Right cardiac atrium (tissue), 5 donors: ENCODE measurements at regions not wholly inside any gene's neighbourhood (a gene's known extent, or its start where the extent isn't known, plus 50 kb on each side); places are given as distances from the start of the nearest gene placed in this dataset.
A peak's percentile ranks its signal among the peaks of the same experiment; 100 is the strongest.

Source experiments
- ATAC-seq, 2 donors: fragments of 200-7000 bp; cut with Tn5 transposase; one replicate each; pipeline versions ENCODE4 v1.8.0 to v1.9.1; 2020; ENCODE audit warnings: moderate library complexity in 2 of 2, mild to moderate bottlenecking in 1 of 2
- DNase-seq, 3 donors: peaks; one replicate each; pipeline ENCODE4 v3.0.0-alpha.2; 2020
- H3K27ac ChIP-seq: one replicate; pipeline ENCODE4 v1.5.1; 2013; ENCODE audit warnings: mild to moderate bottlenecking, low read length, control low read depth, moderate library complexity
- H3K27me3 ChIP-seq: one replicate; pipeline ENCODE4 v1.6.1; 2013; ENCODE audit not compliant: control insufficient read depth, insufficient read depth
- H3K4me1 ChIP-seq: one replicate; pipeline ENCODE4 v1.6.1; 2013; ENCODE audit warnings: low read length; ENCODE audit not compliant: control insufficient read depth, insufficient read depth
- H3K4me3 ChIP-seq: one replicate; pipeline ENCODE4 v1.5.1; 2013; ENCODE audit warnings: low read length, control low read depth
- H3K9me3 ChIP-seq: one replicate; pipeline ENCODE4 v1.6.1; 2013; ENCODE audit warnings: low read length; ENCODE audit not compliant: control insufficient read depth
- WGBS: extraction: QIAGEN DNeasy Blood & Tissue Kit; methylation state at CpG from one replicate; pipeline ENCODE4 v1.1.7; 2013; 5-methylcytosine and 5-hydroxymethylcytosine counted together
- intact Hi-C, 4 donors: fragments of 100-400 bp; cut with DNase I; formaldehyde crosslinking; loops; one replicate each; pipeline versions ENCODE4 v1.11.0 to v1.14.0; 2022 to 2023
- donor health status: healthy with polysubstance abuse.
- donor health status: DM: no; HTN: yes; CAD: no.
- donor health status: DM: no; HTN: no; CAD: no.
- donor health status: DM: no; HTN: yes; CAD: no; lungs with severe emphysema.
- donor health status: DM: yes; HTN: yes; CAD: no.

GRCh38 chr6:18555750-18556149 is 168.6 kb downstream of the RNF144B start:
- Histone ChIP-seq H3K4me3 (no peak overlapping the region), H3K27ac (no peak overlapping the region), H3K27me3 (no peaks in the 10 kb centered on the region), H3K9me3 (no peaks in the 10 kb centered on the region), H3K4me1 (no peaks in the 10 kb centered on the region)
- DNase-seq, result no peak
- intact Hi-C loops, result no loop called here
- WGBS, result 45% methylated on average over 2 of the region's 2 CpGs
- ATAC-seq, result no peak

- intact Hi-C loops, result no loop called here
- DNase-seq, result peak; percentile 21 to 47 (median 29)
- H3K27me3 ChIP-seq, result no peaks in the 10 kb centered on the region
Measured at GRCh38 chr6:18561037-18561750, 174.0 kb downstream of the RNF144B start.

GRCh38 chr6:18562726-18563125 is 175.6 kb downstream of the RNF144B start:
- 91% methylated on average over 5 of the region's 5 CpGs for WGBS
- intact Hi-C loops, result no loop called here
- Histone ChIP-seq H3K4me1 (no peaks in the 10 kb centered on the region), H3K27me3 (no peaks in the 10 kb centered on the region), H3K9me3 (no peaks in the 10 kb centered on the region), H3K27ac (no peak overlapping the region), H3K4me3 (no peak overlapping the region)
- DNase-seq, result no peak
- ATAC-seq, result no peak

More at GRCh38 chr6:18561037-18561750, 174.0 kb downstream of the RNF144B start:
- no peaks in the 10 kb centered on the region for H3K4me1 ChIP-seq
- H3K9me3 ChIP-seq, result no peaks in the 10 kb centered on the region
- WGBS, result 52% methylated on average over 5 of the region's 5 CpGs
- H3K27ac ChIP-seq, result no peak overlapping the region
- peak in 1 of 2 donors; percentile 60 for ATAC-seq
- no peak overlapping the region for H3K4me3 ChIP-seq

- no peaks in the 10 kb centered on the region for H3K4me1 ChIP-seq
- no peak overlapping the region for H3K4me3 ChIP-seq
- DNase-seq, result no peak
- no peaks in the 10 kb centered on the region for H3K27me3 ChIP-seq
- H3K27ac ChIP-seq, result no peak overlapping the region
- no peak for ATAC-seq
- 95% methylated on average over 3 of the region's 3 CpGs for WGBS
- intact Hi-C loops, result no loop called here
- H3K9me3 ChIP-seq, result no peaks in the 10 kb centered on the region
Measured at GRCh38 chr6:18564775-18565174, 177.6 kb downstream of the RNF144B start.

DNA sequence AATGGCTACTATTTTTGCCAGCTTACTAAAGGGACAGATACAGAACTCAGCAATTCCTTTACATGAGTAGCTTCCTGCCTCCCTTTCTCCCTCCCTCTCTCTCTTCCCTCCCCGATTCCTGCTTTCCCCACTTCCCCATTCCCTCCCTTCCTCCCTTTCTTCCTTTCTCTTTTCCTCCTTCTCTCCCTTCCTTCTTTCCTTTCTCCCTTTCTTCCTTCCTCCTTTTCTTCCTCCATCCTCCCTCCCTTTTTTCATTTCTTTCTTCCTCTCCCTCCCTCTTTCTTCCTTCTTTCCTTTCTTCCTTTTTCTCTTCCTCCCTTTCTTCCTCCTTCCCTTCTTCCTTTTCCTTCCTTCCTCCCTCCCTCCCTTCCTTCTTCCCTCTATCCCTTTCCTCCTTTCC is 178.1 kb downstream of the RNF144B start:
- Histone ChIP-seq H3K9me3 (no peaks in the 10 kb centered on the region), H3K4me3 (no peak overlapping the region), H3K27ac (no peak overlapping the region), H3K27me3 (no peaks in the 10 kb centered on the region), H3K4me1 (no peaks in the 10 kb centered on the region)
- ATAC-seq, result no peak
- DNase-seq, result no peak
- intact Hi-C loops, result no loop called here
- WGBS, result 48% methylated on average over 1 of the region's 1 CpG

DNA sequence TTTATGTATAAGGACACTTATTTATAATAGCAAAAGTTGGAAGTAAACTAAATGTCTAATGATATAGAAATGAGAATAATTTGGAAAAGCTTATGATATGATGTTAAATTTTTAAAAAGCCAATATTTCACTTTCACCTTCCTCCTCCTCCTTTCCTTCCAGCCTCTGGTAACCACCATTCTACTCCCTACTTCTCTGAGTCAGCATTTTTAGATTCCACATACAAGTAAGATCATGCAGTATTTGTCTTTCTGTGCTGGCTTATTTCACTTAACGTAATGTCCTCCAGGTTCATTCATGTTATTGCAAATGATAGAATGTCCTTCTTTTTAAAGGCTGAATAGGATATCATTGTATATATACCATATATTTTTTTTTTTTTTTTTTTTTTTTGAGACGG is 180.2 kb downstream of the RNF144B start:
- Histone ChIP-seq H3K27ac (no peak overlapping the region), H3K4me3 (no peak overlapping the region), H3K9me3 (no peaks in the 10 kb centered on the region), H3K27me3 (no peaks in the 10 kb centered on the region), H3K4me1 (no peaks in the 10 kb centered on the region)
- intact Hi-C loops, result no loop called here
- no peak for ATAC-seq
- 96% methylated on average over 2 of the region's 2 CpGs for WGBS
- no peak for DNase-seq

DNA sequence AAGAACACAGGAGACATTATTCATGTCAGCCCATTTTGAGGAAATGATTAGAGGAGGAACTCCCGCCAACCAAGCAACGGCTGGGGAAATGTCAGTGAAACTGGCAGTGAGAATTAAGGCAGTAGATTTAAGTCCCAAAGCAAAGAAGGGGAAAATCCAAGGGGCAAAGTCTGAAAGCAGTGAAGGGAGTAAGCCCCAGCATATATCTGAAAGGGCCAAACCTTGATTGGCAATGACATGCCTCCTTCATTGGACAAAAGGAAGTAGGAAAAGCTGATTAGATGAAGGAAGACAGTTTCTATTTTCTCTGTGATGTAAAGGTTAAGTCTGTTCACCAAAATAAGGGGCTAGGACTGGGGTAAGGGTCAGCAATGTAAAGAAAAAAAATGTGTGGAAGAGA is 190.3 kb downstream of the RNF144B start:
- H3K4me1 ChIP-seq, result no peaks in the 10 kb centered on the region
- 52% methylated on average over 2 of the region's 2 CpGs for WGBS
- H3K27ac ChIP-seq, result no peak overlapping the region
- no peaks in the 10 kb centered on the region for H3K9me3 ChIP-seq
- ATAC-seq, result no peak
- H3K4me3 ChIP-seq, result no peak overlapping the region
- no peak for DNase-seq
- intact Hi-C loops, result no loop called here
- H3K27me3 ChIP-seq, result no peaks in the 10 kb centered on the region

- WGBS, result 78% methylated on average over 2 of the region's 2 CpGs
- Histone ChIP-seq H3K27ac (no peak overlapping the region), H3K9me3 (no peaks in the 10 kb centered on the region), H3K4me1 (no peaks in the 10 kb centered on the region), H3K4me3 (no peak overlapping the region), H3K27me3 (no peaks in the 10 kb centered on the region)
- intact Hi-C loops, result no loop called here
- no peak for ATAC-seq
- DNase-seq, result no peak
Measured at GRCh38 chr6:18579166-18579565, 192.0 kb downstream of the RNF144B start.

GRCh38 chr6:18579869-18580268 is 192.7 kb downstream of the RNF144B start:
- Histone ChIP-seq H3K27ac (no peak overlapping the region), H3K27me3 (no peaks in the 10 kb centered on the region), H3K4me3 (no peak overlapping the region), H3K9me3 (no peaks in the 10 kb centered on the region), H3K4me1 (no peaks in the 10 kb centered on the region)
- WGBS, result 67% methylated on average over 1 of the region's 1 CpG
- no peak for ATAC-seq
- no peak for DNase-seq
- intact Hi-C loops, result no loop called here

DNA sequence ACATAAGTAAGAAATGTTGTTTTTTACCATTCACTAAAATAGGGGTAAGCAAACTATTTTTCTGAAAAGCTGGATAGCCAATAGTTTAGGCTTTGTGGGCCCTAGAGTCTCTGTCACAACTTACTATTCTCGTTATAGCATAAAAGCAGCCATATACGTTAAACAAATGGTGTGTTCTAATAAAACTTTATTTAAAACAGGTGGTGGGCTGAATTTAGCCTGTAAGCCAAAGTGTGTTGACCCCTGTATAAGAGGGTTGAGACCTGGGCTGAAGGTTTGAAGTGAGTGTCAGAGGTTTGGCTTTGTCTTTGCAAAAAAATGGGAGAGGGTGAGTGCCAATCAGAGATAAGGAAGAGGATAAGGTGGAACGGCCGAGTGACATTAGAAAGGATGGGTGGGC is 197.2 kb downstream of the RNF144B start:
- WGBS, result 69% methylated on average over 4 of the region's 4 CpGs
- intact Hi-C loops, result no loop called here
- Histone ChIP-seq H3K9me3 (no peaks in the 10 kb centered on the region), H3K27ac (no peak overlapping the region), H3K4me1 (no peaks in the 10 kb centered on the region), H3K4me3 (no peak overlapping the region), H3K27me3 (no peaks in the 10 kb centered on the region)
- no peak for DNase-seq
- no peak for ATAC-seq

- peak; percentile 16 to 91 for ATAC-seq
- 30% methylated on average over 4 of the region's 4 CpGs for WGBS
- DNase-seq, result peak in 1 of 3 donors; percentile 26
Measured at GRCh38 chr6:18585032-18585573, 198.0 kb downstream of the RNF144B start.

DNA sequence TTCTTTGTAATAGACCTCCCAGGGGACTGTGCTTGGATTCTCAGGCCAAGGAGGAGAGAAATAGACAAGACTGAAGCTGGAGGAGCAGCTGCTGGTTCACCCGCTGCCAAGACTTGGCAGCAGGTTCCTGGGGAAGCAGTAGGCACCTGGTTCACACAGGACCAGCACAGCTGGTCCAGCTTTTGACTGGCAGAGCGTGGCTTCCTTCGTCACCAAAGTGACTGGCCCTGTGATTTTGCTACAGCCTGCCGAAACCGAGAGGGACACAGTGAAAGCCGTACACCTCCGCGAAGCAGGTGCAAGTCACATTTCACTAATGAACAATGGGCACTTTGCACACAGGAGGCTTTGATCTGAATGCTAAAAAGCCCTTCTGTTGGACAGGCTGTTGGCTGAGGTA is 199.0 kb downstream of the RNF144B start:
- H3K9me3 ChIP-seq, result no peaks in the 10 kb centered on the region
- H3K4me1 ChIP-seq, result no peaks in the 10 kb centered on the region
- ATAC-seq, result no peak
- no peak for DNase-seq
- intact Hi-C loops, result no loop called here
- WGBS, result 93% methylated on average over 8 of the region's 8 CpGs
- no peak overlapping the region for H3K27ac ChIP-seq
- no peak overlapping the region for H3K4me3 ChIP-seq
- H3K27me3 ChIP-seq, result no peaks in the 10 kb centered on the region

More at GRCh38 chr6:18585032-18585573, 198.0 kb downstream of the RNF144B start:
- no peak overlapping the region for H3K27ac ChIP-seq
- H3K4me3 ChIP-seq, result no peak overlapping the region
- H3K4me1 ChIP-seq, result no peaks in the 10 kb centered on the region
- H3K27me3 ChIP-seq, result no peaks in the 10 kb centered on the region
- no peaks in the 10 kb centered on the region for H3K9me3 ChIP-seq
- intact Hi-C loops, result no loop called here
